Omental fat pad (tissue), 3 donors: ENCODE measurements at regions not wholly inside any gene's neighbourhood (a gene's known extent, or its start where the extent isn't known, plus 50 kb on each side); places are given as distances from the start of the nearest gene placed in this dataset.

Source experiments
- ATAC-seq: fragments of 150-250 bp; one replicate; pipeline ENCODE4 v1.9.1; 2016; ENCODE audit warnings: mild to moderate bottlenecking, moderate library complexity; ENCODE audit not compliant: low FRiP score
- DNase-seq: peaks from one replicate; pipeline ENCODE4 v3.0.0-alpha.2; 2019; ENCODE audit warnings: low spot score
- TF ChIP-seq, protein P1 (sequence below), 3 donors: fragments of 450-650 bp; IDR thresholded peaks; one replicate each; pipeline ENCODE4 v1.5.1; 2016 to 2017; ENCODE audit warnings: antibody characterized with exemption in 3 of 3, mild to moderate bottlenecking in 3 of 3, moderate library complexity in 2 of 3

DNA sequence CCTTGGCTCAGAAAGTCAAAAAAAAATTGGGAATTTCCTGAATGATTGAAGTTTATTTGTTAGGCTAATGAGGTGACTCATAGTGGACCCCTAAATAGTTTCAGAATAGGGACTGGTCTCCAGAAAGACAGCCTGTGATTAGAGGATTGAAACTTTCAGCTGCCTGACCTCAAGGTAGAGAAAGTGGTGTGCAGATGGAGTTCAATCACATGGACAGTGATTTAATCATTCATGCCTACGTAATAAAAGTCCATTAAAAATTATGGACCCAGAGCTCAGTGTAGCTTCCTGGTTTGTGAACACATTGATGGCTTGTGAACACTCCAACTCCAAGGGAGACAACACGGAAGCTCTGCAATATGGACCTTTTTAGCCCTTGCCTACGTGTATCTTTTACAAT is 533.2 kb upstream of the PCDH9 start:
- ATAC-seq (no peak), DNase-seq (no peak)
- TF ChIP-seq, protein P1, sequence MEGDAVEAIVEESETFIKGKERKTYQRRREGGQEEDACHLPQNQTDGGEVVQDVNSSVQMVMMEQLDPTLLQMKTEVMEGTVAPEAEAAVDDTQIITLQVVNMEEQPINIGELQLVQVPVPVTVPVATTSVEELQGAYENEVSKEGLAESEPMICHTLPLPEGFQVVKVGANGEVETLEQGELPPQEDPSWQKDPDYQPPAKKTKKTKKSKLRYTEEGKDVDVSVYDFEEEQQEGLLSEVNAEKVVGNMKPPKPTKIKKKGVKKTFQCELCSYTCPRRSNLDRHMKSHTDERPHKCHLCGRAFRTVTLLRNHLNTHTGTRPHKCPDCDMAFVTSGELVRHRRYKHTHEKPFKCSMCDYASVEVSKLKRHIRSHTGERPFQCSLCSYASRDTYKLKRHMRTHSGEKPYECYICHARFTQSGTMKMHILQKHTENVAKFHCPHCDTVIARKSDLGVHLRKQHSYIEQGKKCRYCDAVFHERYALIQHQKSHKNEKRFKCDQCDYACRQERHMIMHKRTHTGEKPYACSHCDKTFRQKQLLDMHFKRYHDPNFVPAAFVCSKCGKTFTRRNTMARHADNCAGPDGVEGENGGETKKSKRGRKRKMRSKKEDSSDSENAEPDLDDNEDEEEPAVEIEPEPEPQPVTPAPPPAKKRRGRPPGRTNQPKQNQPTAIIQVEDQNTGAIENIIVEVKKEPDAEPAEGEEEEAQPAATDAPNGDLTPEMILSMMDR (IDR thresholded peaks at IDR 0.05): no peak

DNA sequence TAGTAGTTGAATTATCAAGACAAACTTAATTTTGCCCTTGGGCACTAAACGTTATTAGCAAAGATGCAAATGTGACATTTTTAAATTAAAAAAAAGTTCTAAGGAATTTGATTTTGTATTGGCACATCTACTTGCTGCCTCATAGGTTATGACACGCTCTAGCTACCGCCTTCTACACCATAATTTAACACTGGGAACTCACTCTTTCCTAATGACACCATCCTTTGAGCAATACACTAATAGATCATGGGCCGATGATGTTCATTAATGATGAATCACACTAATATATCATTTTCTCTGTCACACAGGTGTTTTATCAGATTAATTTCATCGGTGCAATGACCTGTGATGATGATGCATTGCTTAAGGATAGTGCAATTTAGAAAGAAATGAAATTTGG is 528.8 kb upstream of the PCDH9 start:
- TF ChIP-seq, protein P1 (IDR thresholded peaks at IDR 0.05): no peak
- DNase-seq (no peak), ATAC-seq (no peak)

DNA sequence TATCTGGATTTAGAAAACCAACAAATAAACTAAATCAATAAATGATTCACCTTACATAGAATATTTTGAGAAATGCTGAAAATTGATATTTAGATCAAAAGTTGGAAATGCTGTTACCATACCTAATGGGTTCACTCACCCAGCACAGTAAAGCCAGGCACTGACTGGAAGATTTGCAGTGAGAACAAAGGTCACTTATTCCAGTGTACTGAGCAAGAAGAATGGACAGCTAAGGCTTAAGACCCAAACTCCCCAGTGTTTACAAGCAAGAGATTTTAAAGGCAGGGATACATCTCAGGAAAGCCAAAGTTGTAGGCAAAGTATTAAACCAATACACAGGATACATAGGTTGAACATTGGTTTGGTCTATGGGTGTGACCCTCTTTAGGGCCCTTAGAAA is 523.9 kb upstream of the PCDH9 start:
- no peak for ATAC-seq
- no peak for DNase-seq
- TF ChIP-seq, protein P1 (IDR thresholded peaks at IDR 0.05): no peak

DNA sequence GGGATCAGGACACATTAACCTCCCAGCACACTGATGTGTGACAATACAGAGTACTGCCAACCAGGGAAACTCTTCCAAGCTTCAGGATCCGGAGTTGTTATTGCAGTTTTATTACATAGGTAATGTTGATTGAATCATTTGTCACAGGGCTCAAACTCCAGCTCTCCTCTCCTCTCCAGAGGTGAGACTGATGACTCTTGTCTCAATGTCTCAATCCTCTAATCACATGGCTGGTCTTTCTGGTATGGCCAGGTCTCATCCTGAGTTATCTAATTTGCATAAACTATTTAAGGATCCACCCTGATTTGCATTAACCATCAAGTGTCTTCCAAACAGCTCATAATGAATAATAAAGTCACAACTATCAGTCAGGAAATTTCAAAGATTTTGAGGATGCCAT is 522.6 kb upstream of the PCDH9 start:
- DNase-seq (no peak), ATAC-seq (no peak)
- TF ChIP-seq, protein P1 (IDR thresholded peaks at IDR 0.05): no peak

DNA sequence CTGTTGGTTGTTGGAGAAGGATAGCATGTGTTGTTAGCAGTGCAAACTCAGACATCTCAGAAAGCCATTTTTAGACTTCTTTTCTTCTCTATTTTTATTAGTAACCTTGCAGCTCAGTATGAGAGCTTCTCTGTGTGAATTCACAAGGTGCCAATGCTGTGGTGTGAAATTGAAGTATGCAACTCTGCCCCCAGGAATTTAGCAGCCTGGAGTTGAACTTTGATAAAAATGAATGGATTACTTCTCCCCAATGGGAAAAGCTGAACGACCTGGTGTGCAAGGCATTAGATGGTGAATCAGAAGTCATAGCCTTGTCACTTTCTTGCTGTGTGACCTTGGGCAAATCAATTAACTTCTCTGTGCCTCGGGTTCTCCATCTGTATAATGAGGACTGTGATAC is 512.3 kb upstream of the PCDH9 start:
- DNase-seq (no peak), ATAC-seq (no peak)
- TF ChIP-seq, protein P1 (IDR thresholded peaks at IDR 0.05): no peak

DNA sequence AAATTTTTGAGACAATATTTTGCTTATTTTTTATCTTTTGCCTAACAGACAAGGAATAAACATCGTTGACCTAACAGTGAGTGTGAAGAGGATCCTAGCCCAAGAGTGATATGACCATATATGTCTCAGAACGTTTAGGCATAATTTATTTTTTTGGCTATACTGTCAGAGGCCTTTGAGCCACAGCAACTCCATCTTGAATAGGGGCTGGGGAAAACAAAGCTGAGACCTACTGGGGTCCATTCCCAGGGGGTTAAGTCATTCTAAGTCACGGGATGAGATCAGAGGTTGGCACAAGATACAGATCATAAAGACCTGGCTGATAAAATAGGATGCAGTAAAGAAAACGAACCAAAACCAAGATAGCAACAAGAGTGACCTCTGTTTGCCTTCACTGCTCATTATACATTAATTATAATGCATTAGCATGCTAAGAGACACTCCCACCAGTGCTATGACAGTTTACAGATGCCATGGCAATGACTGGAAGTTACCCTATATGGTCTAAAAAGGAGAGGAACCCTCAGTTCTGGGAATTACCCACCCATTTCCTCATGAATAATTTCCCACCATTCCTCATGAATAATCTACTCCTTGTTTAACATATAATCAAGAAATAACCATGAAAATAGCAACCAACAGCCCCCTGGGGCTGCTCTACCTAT is 510.9 kb upstream of the PCDH9 start:
- DNase-seq (no peak), ATAC-seq (no peak)
- TF ChIP-seq, protein P1 (IDR thresholded peaks at IDR 0.05): no peak

DNA sequence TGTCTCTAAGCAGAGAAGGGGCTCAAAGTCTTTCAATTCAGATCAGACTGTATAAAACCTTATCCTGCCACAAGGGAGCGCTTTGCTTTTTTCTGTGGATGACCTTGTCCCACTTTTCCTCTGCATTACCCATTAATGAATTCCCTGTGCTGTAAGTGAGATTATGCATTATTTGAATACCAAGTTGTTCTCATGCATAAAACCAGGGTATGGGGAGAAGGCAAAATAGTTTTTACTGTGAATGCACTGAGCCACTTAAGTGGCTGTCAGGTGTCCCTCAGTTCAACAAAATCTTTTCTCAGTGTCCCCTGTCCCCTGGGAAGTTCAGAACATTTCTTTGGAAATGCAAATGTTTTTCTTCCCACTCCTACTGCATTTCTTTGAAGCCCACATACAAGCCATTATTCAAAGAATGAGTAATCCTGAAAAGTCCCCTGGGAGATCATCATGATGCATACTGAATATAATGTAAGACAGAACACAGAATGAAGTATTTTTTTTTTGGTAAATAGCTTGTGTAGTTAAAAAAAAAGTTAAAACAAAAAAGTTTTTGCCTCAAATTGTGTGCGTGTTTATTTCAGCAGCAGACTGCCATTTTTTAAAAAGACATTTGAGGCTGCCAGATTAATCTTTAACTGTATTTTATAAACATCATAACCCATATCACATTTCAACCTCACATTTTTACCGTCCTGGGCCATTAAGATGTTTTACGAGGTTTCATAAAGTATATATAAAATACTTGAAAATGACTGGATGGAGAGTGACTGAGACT is 506.7 kb upstream of the PCDH9 start:
- ATAC-seq (no peak), DNase-seq (no peak)
- TF ChIP-seq, protein P1 (IDR thresholded peaks at IDR 0.05): no peak
